ENCODE measurements at regions not wholly inside any gene's neighbourhood (a gene's known extent, or its start where the extent isn't known, plus 50 kb on each side); places are given as distances from the start of the nearest gene placed in this dataset.
A peak's percentile ranks its signal among the peaks of the same experiment; 100 is the strongest.

DNA sequence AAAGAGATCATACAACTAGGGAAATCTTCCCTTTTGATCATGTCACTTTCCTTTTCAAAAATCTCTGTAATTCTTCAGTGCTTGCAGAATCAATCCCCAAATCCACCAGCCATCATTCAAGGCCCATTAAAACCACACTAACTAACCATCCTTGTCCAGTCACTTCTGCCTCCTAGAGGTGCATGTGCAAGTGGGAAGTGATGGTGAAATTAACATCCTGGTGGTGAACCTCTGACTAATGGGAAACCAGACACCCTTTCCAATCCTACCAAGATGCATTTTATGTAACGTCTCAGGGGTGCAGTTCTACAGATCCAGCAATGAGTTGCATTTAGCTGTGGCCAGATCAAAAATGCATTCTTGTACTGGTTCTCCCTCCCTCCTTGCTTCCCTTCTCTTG lies 341.8 kb downstream of the RAPGEF2 start:
- DNase-seq (ENCODE audit: low spot score): no peak

GRCh38 chr4:159445692-159446091 lies 342.8 kb downstream of the RAPGEF2 start:
- no peak for DNase-seq (ENCODE audit: low spot score)

GRCh38 chr4:159446266-159446976 lies 343.5 kb downstream of the RAPGEF2 start:
- peak; percentile 25 for DNase-seq (ENCODE audit: low spot score)

GRCh38 chr4:159447296-159447695 lies 344.4 kb downstream of the RAPGEF2 start:
- DNase-seq (ENCODE audit: low spot score): no peak

GRCh38 chr4:159451006-159451405 lies 348.1 kb downstream of the RAPGEF2 start:
- DNase-seq (ENCODE audit: low spot score): no peak

- DNase-seq (ENCODE audit: low spot score): no peak
Measured at GRCh38 chr4:159455675-159456237, 352.9 kb downstream of the RAPGEF2 start.

- no peak for DNase-seq (ENCODE audit: low spot score)
Measured at GRCh38 chr4:159460371-159460770, 357.5 kb downstream of the RAPGEF2 start.

- no peak for DNase-seq (ENCODE audit: low spot score)
Measured at GRCh38 chr4:159463235-159463634, 360.4 kb downstream of the RAPGEF2 start.

DNA sequence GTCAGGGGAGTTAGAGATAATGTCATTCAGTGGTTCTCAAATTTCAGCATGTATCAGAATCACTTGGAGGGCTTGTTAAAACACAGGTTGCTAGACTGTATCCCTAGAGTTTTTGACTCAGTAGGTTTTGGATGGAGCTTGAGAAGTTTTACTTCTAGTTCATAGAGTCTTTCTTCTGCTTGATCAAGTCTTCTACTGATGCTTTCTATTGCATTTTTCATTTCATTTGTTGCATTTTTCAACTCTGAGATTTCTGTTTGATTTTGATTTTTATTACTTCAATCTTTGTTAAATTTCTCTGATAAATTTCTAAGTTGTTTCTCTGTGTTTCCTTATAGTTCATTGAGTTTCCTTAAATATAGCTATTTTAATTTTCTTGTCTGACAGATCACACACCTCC lies 361.4 kb downstream of the RAPGEF2 start:
- DNase-seq (ENCODE audit: low spot score): no peak

DNA sequence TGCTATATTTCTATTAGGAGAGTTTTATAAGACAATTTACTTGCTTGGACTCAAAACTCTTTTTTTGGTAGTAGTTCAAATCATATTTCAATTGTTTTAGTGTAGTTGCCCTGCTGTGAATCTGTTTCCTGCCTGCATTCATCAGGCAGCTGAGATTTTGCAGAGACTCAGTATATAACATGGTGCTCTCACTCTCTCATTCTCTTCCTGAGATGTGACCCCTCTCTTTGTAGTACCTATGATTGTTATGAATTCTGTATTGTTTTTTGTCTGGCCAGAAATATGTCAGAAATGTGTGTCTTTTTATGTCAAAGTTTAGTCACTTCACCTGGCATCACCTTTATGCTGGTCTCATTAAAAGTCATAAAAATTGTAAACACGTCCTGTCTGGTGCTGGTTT lies 374.0 kb downstream of the RAPGEF2 start:
- no peak for DNase-seq (ENCODE audit: low spot score)

- no peak for DNase-seq (ENCODE audit: low spot score)
Measured at GRCh38 chr4:159480826-159481225, 377.9 kb downstream of the RAPGEF2 start.

- DNase-seq (ENCODE audit: low spot score): no peak
Measured at GRCh38 chr4:159481936-159482335, 379.1 kb downstream of the RAPGEF2 start.

DNA sequence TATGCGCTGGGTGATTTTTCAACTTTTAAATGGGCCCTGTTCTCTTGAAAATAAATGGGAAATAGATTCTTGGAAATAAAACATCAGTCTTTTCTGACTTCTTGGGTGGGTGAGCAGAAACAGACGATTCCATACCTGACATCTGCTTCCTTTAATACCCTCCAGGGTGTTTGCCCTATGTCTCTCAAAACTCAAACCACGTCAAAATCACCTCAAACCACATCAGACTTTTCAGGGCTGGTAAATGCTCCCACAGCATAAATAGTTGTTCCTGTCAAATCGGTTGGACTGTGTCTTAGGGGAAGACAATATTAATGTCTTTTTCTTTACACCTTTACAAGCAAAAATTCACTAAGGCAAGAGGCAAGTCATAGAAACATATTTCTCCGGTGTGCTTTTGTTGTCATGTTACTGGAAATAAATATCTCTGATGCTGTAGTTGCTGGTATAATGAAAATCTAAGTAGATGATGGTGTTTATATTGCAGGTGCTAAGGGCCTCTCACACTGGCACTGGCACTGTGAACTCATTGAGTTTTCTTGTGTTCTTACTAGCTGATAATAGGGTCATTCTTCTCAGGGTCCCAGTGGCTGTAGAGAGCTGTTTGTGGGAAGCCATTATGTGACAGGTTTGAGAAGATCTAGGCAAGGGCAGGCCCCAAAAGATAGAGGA lies 380.4 kb downstream of the RAPGEF2 start:
- no peak for DNase-seq (ENCODE audit: low spot score)

- no peak for DNase-seq (ENCODE audit: low spot score)
Measured at GRCh38 chr4:159483782-159484741, 381.2 kb downstream of the RAPGEF2 start.

DNA sequence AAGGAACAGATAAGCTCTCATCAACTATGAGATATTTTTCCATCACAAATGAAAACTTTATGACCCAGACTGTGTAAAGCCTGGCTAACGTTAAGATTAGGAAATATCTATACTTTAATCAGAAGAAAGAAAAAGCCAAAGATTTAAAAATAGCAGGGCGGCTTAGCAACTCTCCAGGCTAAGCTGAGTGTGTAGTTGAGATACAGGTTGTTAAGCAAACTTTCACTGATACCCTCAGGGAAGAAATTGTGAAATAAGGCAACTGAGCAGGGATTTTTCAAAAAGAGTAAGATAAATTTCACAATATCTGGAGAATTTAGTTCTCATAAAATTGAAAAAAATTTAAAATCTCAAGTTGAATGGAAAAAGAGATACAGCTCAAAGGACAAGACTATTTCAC lies 382.0 kb downstream of the RAPGEF2 start:
- DNase-seq (ENCODE audit: low spot score): no peak

DNA sequence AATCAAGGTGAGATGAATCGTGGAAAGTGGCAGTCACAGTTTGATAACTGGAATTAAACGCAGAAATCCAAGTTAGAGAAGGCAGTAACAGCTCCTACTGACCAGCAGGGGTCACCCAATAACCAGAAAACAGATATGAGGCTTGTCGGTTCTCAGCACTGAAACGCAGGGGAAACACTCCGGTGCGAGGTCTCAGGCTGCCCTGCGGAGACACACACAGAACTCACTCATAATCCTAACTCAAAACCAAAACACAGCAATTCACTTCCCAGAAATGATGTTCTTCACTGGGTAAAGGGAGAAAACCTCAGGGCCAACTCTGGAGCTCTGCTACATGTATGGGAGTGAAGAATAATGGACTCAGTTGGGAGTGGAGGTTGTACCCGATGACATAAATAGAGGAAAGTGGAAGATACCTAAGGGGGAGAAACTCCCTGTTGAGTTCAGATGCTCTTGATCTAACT lies 384.4 kb downstream of the RAPGEF2 start:
- peak; percentile 20 for DNase-seq (ENCODE audit: low spot score)

- no peak for DNase-seq (ENCODE audit: low spot score)
Measured at GRCh38 chr4:159489646-159490045, 386.8 kb downstream of the RAPGEF2 start.

DNA sequence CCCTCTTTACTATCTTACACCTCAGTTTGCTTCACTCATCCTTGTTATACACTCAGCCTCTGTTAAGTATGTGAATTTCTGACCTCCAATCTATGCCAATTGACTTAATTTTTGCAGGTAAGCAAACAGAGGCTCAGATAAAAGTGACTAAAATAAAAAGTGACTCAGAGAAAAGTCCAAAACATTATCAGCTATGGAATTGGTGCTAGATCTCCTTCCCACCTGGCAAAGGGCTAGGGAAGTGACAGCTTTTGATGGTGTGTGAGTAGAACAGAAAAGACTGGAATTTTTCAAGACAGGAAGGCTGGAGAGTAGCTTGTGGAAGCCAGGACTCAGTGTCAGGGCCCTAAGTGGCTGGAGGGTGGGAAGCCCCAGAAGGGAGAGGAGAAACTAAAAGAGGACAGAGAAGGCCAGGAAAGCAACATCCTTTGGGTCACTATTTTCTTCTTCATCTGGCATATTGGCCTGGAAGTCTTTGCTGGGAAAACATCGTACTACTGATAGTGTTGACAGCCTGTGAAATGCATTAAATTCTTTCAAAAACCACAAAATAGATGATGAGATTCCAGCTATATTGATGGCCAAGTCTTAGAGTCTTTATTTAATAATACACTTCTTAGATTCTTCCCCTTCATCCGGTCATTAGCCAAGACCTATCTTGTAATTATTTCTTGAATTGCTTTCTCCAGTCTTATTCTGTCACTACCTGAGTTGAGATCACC lies 392.8 kb downstream of the RAPGEF2 start:
- DNase-seq (ENCODE audit: low spot score): no peak

GRCh38 chr4:159496248-159496647 lies 393.4 kb downstream of the RAPGEF2 start:
- no peak for DNase-seq (ENCODE audit: low spot score)

- DNase-seq (ENCODE audit: low spot score): no peak
Measured at GRCh38 chr4:159497936-159498335, 395.1 kb downstream of the RAPGEF2 start.

GRCh38 chr4:159498446-159499115 lies 395.7 kb downstream of the RAPGEF2 start:
- no peak for DNase-seq (ENCODE audit: low spot score)
